GM19455 (cell line): ENCODE measurements at regions not wholly inside any gene's neighbourhood (a gene's known extent, or its start where the extent isn't known, plus 50 kb on each side); places are given as distances from the start of the nearest gene placed in this dataset.
"Not testable (repeated sequence)": the region's sequence is repeated elsewhere in the genome, so short reads cannot be mapped to it uniquely, and the experiment has no call there.

Source experiments
- ATAC-seq: cut with Tn5 transposase; IDR thresholded peaks from one replicate; pipeline ENCODE4 v1.9.1; 2021; ENCODE audit not compliant: unreplicated experiment

GRCh38 chr20:4476903-4477500, 209.3 kb upstream of the PRNP start:
- no peak for ATAC-seq

- no peak for ATAC-seq
These were observed 213.3 kb upstream of the PRNP start for GRCh38 chr20:4472906-4473305.

GRCh38 chr20:4471221-4471620, 215.0 kb upstream of the PRNP start:
- ATAC-seq: no peak

GRCh38 chr20:4470375-4470774, 215.9 kb upstream of the PRNP start:
- no peak for ATAC-seq

GRCh38 chr20:4469910-4470309, 216.3 kb upstream of the PRNP start:
- ATAC-seq: no peak

GRCh38 chr20:4468114-4468513, 218.1 kb upstream of the PRNP start:
- ATAC-seq: no peak

GRCh38 chr20:4465855-4466545, 216.9 kb upstream of the ADRA1D start:
- no peak for ATAC-seq

GRCh38 chr20:4465212-4465611, 216.1 kb upstream of the ADRA1D start:
- ATAC-seq: no peak

GRCh38 chr20:4462801-4463200, 213.7 kb upstream of the ADRA1D start:
- ATAC-seq: not testable (repeated sequence)

GRCh38 chr20:4459081-4459480, 210.0 kb upstream of the ADRA1D start:
- no peak for ATAC-seq

- no peak for ATAC-seq
These were observed 208.8 kb upstream of the ADRA1D start for GRCh38 chr20:4457566-4458543.

- no peak for ATAC-seq
These were observed 206.9 kb upstream of the ADRA1D start for GRCh38 chr20:4455996-4456395.

- ATAC-seq: no peak
These were observed 206.2 kb upstream of the ADRA1D start for GRCh38 chr20:4455301-4455701.

- no peak for ATAC-seq
These were observed 205.0 kb upstream of the ADRA1D start for GRCh38 chr20:4454111-4454510.

GRCh38 chr20:4453359-4453758, 204.3 kb upstream of the ADRA1D start:
- no peak for ATAC-seq

- ATAC-seq: no peak
These were observed 202.5 kb upstream of the ADRA1D start for GRCh38 chr20:4451487-4452081.

GRCh38 chr20:4449957-4450715, 201.0 kb upstream of the ADRA1D start:
- no peak for ATAC-seq

- no peak for ATAC-seq
These were observed 196.7 kb upstream of the ADRA1D start for GRCh38 chr20:4445784-4446183.

GRCh38 chr20:4445331-4445730, 196.2 kb upstream of the ADRA1D start:
- ATAC-seq: no peak

- no peak for ATAC-seq
These were observed 195.3 kb upstream of the ADRA1D start for GRCh38 chr20:4444404-4444803.

- ATAC-seq: no peak
These were observed 193.9 kb upstream of the ADRA1D start for GRCh38 chr20:4443016-4443415.
